HCT116 (cell line): ENCODE measurements at regions not wholly inside any gene's neighbourhood (a gene's known extent, or its start where the extent isn't known, plus 50 kb on each side); places are given as distances from the start of the nearest gene placed in this dataset.

Source experiments
- ATAC-seq: fragments of 200-7000 bp; cut with Tn5 transposase; 2 replicates; pipeline ENCODE4 v1.9.1; 2020; ENCODE audit warnings: mild to moderate bottlenecking, moderate library complexity
- BruUV-seq: library from RNA; stranded (reverse); fragments of 400-500 nt; replicated peaks from 2 replicates; lab custom pipeline; 2021; lab: Mats Ljungman, UMichigan
- CTCF ChIA-PET: fragments of 300-600 bp; sonication (Branson Sonifier 250); formaldehyde crosslinking; loops from one replicate; lab custom pipeline; 2021; ENCODE audit warnings: antibody characterized with exemption; lab: Charles Lee
- POLR2A ChIA-PET: fragments of 300-600, 350-600 bp; sonication (Branson Sonifier 250); formaldehyde crosslinking; loops from one replicate; lab custom pipeline; 2021; ENCODE audit warnings: antibody characterized with exemption; lab: Charles Lee
- RAD21 ChIA-PET, 2 experiments: fragments of 300-600 bp; sonication (Branson Sonifier 250); formaldehyde crosslinking; loops; one replicate each; lab custom pipeline; 2023; ENCODE audit warnings: low total read pairs in 2 of 2; ENCODE audit not compliant: uncharacterized antibody in 2 of 2, unreplicated experiment in 2 of 2, low non-redundant PET in 1 of 2; lab: Charles Lee
- DNase-seq: peaks from one replicate; pipeline ENCODE4 v3.0.0-alpha.2; 2010; ENCODE audit warnings: low read depth, low spot score
- H2AFZ ChIP-seq: fragments of 200-600 bp; shearing (Covaris generic), sonication (generic); 2 replicates; pipeline ENCODE4 v1.6.1; 2017; ENCODE audit warnings: low read depth, mixed run types, mixed read lengths, antibody characterized with exemption, low read length; ENCODE audit not compliant: poor library complexity, severe bottlenecking
- H3K27ac ChIP-seq: 2 replicates; pipeline ENCODE4 v1.5.1; 2012; ENCODE audit warnings: low read depth, low read length
- H3K27me3 ChIP-seq: fragments of 200-600 bp; sonication (generic); 2 replicates; pipeline ENCODE4 v1.6.1; 2016; ENCODE audit warnings: mixed run types, low read length, mixed read lengths; ENCODE audit not compliant: insufficient read depth
- H3K36me3 ChIP-seq, 2 experiments: fragments of 200-500 bp in 1 of 2; fragments of 200-600 bp in 1 of 2; sonication (Bioruptor generic) in 1 of 2; sonication (generic) in 1 of 2; 2 replicates each; pipeline versions ENCODE4 v1.5.1 to v1.6.1; 2014 to 2016; ENCODE audit warnings: low read length in 2 of 2, inconsistent platforms in 1 of 2, mixed read lengths in 1 of 2, mixed run types in 1 of 2; ENCODE audit not compliant: insufficient read depth in 2 of 2, control insufficient read depth in 1 of 2
- H3K4me1 ChIP-seq, 2 experiments: fragments of 200-600 bp in 1 of 2; sonication (generic) in 1 of 2; 2 replicates each; pipeline versions ENCODE4 v1.5.1 to v1.6.1; 2012 to 2017; ENCODE audit warnings: low read length in 2 of 2, inconsistent platforms in 1 of 2, mild to moderate bottlenecking in 1 of 2, mixed read lengths in 1 of 2, mixed run types in 1 of 2, moderate library complexity in 1 of 2; ENCODE audit not compliant: insufficient read depth in 2 of 2, control insufficient read depth in 1 of 2
- H3K4me2 ChIP-seq: fragments of 200-600 bp; sonication (generic); 2 replicates; pipeline ENCODE4 v1.6.1; 2017; ENCODE audit warnings: mixed run types, low read length, mixed read lengths
- H3K4me3 ChIP-seq, 2 experiments: fragments of 200-600 bp in 1 of 2; sonication (generic) in 1 of 2; replicated peaks in 1 of 2; 2 replicates each; pipeline ENCODE4 v1.5.1; 2011 to 2016; ENCODE audit warnings: low read length in 2 of 2, control low read depth in 1 of 2, low read depth in 1 of 2, mild to moderate bottlenecking in 1 of 2, mixed read lengths in 1 of 2, mixed run types in 1 of 2
- H3K79me2 ChIP-seq: fragments of 200-600 bp; sonication (generic); 2 replicates; pipeline ENCODE4 v1.6.1; 2017; ENCODE audit warnings: mild to moderate bottlenecking, mixed run types, low read length, moderate library complexity, mixed read lengths; ENCODE audit not compliant: insufficient read depth
- H3K9ac ChIP-seq: fragments of 200-600 bp; sonication (generic); 2 replicates; pipeline ENCODE4 v1.6.1; 2016; ENCODE audit warnings: low read length, mixed read lengths
- H3K9me2 ChIP-seq: fragments of 200-600 bp; sonication (generic), shearing (Covaris generic); 2 replicates; pipeline ENCODE4 v1.6.1; 2017; ENCODE audit warnings: mixed run types, mild to moderate bottlenecking, moderate library complexity; ENCODE audit not compliant: insufficient read depth
- H3K9me3 ChIP-seq, 2 experiments: fragments of 200-500 bp in 1 of 2; fragments of 200-600 bp in 1 of 2; sonication (Bioruptor generic) in 1 of 2; sonication (generic) in 1 of 2; 2 replicates each; pipeline ENCODE4 v1.6.1; 2014 to 2017; ENCODE audit warnings: low read length in 2 of 2, mixed read lengths in 2 of 2, inconsistent platforms in 1 of 2, low read depth in 1 of 2, mild to moderate bottlenecking in 1 of 2, mixed run types in 1 of 2, moderate library complexity in 1 of 2; ENCODE audit not compliant: control insufficient read depth in 1 of 2, insufficient read depth in 1 of 2
- H4K20me1 ChIP-seq: fragments of 200-600 bp; sonication (generic), shearing (Covaris generic); 2 replicates; pipeline ENCODE4 v1.6.1; 2017; ENCODE audit warnings: mixed run types, mild to moderate bottlenecking, moderate library complexity; ENCODE audit not compliant: insufficient read depth
- CBX3 ChIP-seq: IDR thresholded peaks from 2 replicates; pipeline ENCODE4 v1.6.1; 2012; ENCODE audit warnings: low read depth
- CTCF ChIP-seq, 3 experiments: fragments of 200-600 bp in 1 of 3; sonication (generic) in 1 of 3; IDR thresholded peaks in 2 of 3; conservative IDR thresholded peaks in 1 of 3; 2 replicates each; pipeline ENCODE4 v1.5.1; 2012 to 2017; ENCODE audit warnings: low read depth in 2 of 3, low read length in 2 of 3, antibody characterized with exemption in 1 of 3, borderline replicate concordance in 1 of 3, control low read depth in 1 of 3, mild to moderate bottlenecking in 1 of 3, mixed read lengths in 1 of 3, mixed run types in 1 of 3, moderate library complexity in 1 of 3; ENCODE audit not compliant: insufficient read depth in 1 of 3
- EZH2phosphoT487 ChIP-seq: fragments of 200-600 bp; IDR thresholded peaks from 2 replicates; pipeline ENCODE4 v1.6.1; 2018; ENCODE audit warnings: antibody characterized with exemption, borderline replicate concordance
- POLR2A ChIP-seq: IDR thresholded peaks from 2 replicates; pipeline ENCODE4 v1.7.0; 2011; ENCODE audit warnings: borderline replicate concordance; ENCODE audit not compliant: insufficient read depth, insufficient read length; ENCODE audit errors: extremely low read depth
- SRF ChIP-seq: IDR thresholded peaks from 2 replicates; pipeline ENCODE4 v1.6.1; 2012; ENCODE audit warnings: low read depth
- TCF7L2 ChIP-seq: IDR thresholded peaks from 2 replicates; pipeline ENCODE4 v1.7.0; 2011; ENCODE audit warnings: borderline replicate concordance, inconsistent platforms; ENCODE audit not compliant: insufficient read depth, insufficient read length; ENCODE audit errors: extremely low read depth
- YY1 ChIP-seq: IDR thresholded peaks from 2 replicates; pipeline ENCODE4 v1.6.1; 2011; ENCODE audit warnings: low read length, low read depth, moderate library complexity, mild to moderate bottlenecking; ENCODE audit not compliant: insufficient replicate concordance; ENCODE audit errors: extremely low read depth
- ZNF274 ChIP-seq: fragments of 200-500 bp; sonication (Bioruptor generic); IDR thresholded peaks from 2 replicates; pipeline ENCODE4 v1.6.1; 2014; ENCODE audit warnings: mild to moderate bottlenecking, low read depth, low read length, inconsistent platforms
- intact Hi-C: fragments of 100-400 bp; cut with micrococcal nuclease; formaldehyde crosslinking; loops from 2 replicates; pipeline ENCODE4 v1.10.0; 2022

- TF ChIP-seq SRF, result no peak
- TF ChIP-seq YY1, result no peak
- TF ChIP-seq ZNF274, result no peak
- Histone ChIP-seq H4K20me1 (no peaks in the 10 kb centered on the region), H3K79me2 (no peaks in the 10 kb centered on the region), H3K27me3 (no peaks in the 10 kb centered on the region), H3K36me3 (no peaks in the 10 kb centered on the region), H3K27ac (no peak overlapping the region), H3K4me3 (no peak overlapping the region), H3K9me2 (no peaks in the 10 kb centered on the region), H2AFZ (no peak overlapping the region), H3K4me2 (no peak overlapping the region), H3K9me3 (peaks cover 12 to 34% of the 10 kb centered on the region in 2 experiments; a peak in 3 of 4 replicates), H3K4me1 (no peaks in the 10 kb centered on the region), H3K9ac (no peak overlapping the region)
- DNase-seq (no peak), ATAC-seq (no peak)
- RAD21 ChIA-PET, result no interaction called here
- CTCF ChIA-PET, result no interaction called here
- BruUV-seq, result no TSS peak
- intact Hi-C loops, result no loop called here
- POLR2A ChIA-PET, result no interaction called here
These were observed 208.1 kb upstream of the ADGRL3 start for GRCh38 chr4:60992037-60992436.

GRCh38 chr4:61003301-61003700 is 196.8 kb upstream of the ADGRL3 start:
- no peaks in the 10 kb centered on the region for H3K27me3 ChIP-seq
- no peak overlapping the region for H3K27ac ChIP-seq
- no peaks in the 10 kb centered on the region for H3K9me2 ChIP-seq
- ChIA-PET POLR2A (no interaction called here), CTCF (no interaction called here), RAD21 (no interaction called here)
- no peak for DNase-seq
- H3K4me1 ChIP-seq, result no peaks in the 10 kb centered on the region
- peaks cover 0 to 40% of the 10 kb centered on the region in 2 experiments; a peak in 2 of 4 replicates for H3K9me3 ChIP-seq
- H3K9ac ChIP-seq, result no peak overlapping the region
- H2AFZ ChIP-seq, result no peak overlapping the region
- no peaks in the 10 kb centered on the region for H3K36me3 ChIP-seq
- H3K79me2 ChIP-seq, result no peaks in the 10 kb centered on the region
- no TSS peak for BruUV-seq
- intact Hi-C loops, result no loop called here
- TF ChIP-seq POLR2A, result no peak
- no peak for TF ChIP-seq CBX3
- no peak for TF ChIP-seq CTCF (IDR thresholded peaks at IDR 0.05 in 2 of 3, conservative IDR thresholded peaks at IDR 0.05 in 1 of 3; ENCODE audit: borderline replicate concordance in 1 of 3, insufficient read depth in 1 of 3, low read depth in 2 of 3, low read length in 2 of 3)
- no peak for TF ChIP-seq EZH2phosphoT487
- TF ChIP-seq TCF7L2, result no peak
- H3K4me2 ChIP-seq, result no peak overlapping the region
- no peak for ATAC-seq
- H4K20me1 ChIP-seq, result no peaks in the 10 kb centered on the region
- H3K4me3 ChIP-seq, result no peak overlapping the region
